ENCODE measurements at regions not wholly inside any gene's neighbourhood (a gene's known extent, or its start where the extent isn't known, plus 50 kb on each side); places are given as distances from the start of the nearest gene placed in this dataset.
"Not testable (repeated sequence)": the region's sequence is repeated elsewhere in the genome, so short reads cannot be mapped to it uniquely, and the experiment has no call there.

DNA sequence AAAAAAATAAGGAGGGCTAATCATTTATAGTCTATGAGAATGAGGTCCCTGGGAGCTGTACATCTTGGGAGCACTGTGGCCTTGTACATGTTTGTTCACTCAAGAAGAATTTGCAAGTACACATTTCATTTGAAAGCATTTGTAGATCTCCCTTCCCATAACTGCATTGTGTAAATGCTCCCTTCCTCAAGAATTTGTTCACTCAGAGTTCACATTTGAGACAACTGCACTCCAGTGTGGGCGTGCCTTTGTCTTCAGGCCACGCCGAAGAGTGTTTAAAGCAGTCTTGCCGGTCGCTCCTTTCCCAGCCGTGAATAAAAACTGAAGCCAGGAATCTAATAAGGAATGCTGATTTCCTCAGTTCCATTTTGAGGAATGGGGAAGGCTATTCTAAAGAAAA lies 291.1 kb upstream of the LYZL1 start:
- TF ChIP-seq, protein P1, sequence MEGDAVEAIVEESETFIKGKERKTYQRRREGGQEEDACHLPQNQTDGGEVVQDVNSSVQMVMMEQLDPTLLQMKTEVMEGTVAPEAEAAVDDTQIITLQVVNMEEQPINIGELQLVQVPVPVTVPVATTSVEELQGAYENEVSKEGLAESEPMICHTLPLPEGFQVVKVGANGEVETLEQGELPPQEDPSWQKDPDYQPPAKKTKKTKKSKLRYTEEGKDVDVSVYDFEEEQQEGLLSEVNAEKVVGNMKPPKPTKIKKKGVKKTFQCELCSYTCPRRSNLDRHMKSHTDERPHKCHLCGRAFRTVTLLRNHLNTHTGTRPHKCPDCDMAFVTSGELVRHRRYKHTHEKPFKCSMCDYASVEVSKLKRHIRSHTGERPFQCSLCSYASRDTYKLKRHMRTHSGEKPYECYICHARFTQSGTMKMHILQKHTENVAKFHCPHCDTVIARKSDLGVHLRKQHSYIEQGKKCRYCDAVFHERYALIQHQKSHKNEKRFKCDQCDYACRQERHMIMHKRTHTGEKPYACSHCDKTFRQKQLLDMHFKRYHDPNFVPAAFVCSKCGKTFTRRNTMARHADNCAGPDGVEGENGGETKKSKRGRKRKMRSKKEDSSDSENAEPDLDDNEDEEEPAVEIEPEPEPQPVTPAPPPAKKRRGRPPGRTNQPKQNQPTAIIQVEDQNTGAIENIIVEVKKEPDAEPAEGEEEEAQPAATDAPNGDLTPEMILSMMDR (IDR thresholded peaks at IDR 0.05; ENCODE audit: extremely low read depth, missing control alignments), result no peak
- no peak for DNase-seq (ENCODE audit: low spot score)

DNA sequence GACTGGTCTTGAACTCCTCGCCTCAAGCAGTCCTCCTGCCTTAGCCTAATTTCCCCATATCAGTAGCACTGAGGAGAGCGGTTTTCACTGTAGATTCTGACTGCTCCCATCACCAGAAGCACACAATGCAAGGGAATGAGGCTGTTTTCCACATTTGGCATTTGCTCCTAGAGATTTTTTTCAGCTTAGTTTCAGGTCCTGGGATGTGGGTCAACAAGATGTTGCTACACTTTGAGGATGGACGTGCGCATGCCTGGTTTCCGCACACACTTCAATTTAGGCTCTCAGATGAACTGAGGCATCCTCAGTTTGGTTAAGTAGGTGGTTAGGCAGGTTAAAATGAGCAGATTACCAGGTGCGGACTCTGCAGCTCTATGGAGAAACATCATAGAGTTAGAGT lies 287.1 kb upstream of the LYZL1 start:
- TF ChIP-seq, protein P1 (IDR thresholded peaks at IDR 0.05; ENCODE audit: extremely low read depth, missing control alignments), result no peak
- DNase-seq (ENCODE audit: low spot score), result no peak

DNA sequence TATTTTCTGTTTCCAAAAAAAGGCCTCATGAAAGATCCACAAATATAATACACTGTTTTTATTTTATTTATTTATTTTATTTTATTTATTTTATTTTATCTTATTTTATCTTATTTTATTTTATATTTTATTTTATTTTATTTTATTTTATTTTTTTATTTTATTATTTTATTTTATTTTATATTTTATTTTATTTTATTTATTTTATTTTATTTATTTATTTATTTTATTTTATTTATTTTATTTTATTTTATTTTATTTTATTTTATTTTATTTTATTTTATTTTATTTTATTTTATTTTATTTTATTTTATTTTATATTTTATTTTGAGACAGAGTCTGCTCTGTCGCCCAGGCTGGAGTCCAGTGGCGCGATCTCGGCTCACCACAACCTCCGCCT lies 285.9 kb upstream of the LYZL1 start:
- not testable (repeated sequence) for DNase-seq (ENCODE audit: low spot score)

DNA sequence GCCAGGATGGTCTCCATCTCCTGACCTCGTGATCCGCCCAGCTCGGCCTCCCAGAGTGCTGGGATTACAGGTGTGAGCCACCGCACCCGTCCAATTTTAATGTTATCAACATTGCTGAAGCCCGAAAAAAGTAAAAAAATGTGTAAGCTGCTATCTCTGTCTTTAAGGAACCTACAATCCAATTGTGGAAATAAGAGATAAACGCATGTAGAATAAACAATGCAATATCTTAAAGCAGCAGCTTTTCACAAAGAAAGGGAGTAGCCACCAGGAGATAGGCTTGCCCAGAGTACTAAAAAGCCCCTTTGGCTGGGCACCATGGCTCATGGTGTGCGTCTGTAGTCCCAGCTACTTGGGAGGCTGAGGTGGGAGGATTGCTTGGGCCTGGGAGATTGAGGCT lies 282.9 kb upstream of the LYZL1 start:
- TF ChIP-seq, protein P1 (IDR thresholded peaks at IDR 0.05; ENCODE audit: extremely low read depth, missing control alignments), result no peak
- DNase-seq (ENCODE audit: low spot score), result no peak

DNA sequence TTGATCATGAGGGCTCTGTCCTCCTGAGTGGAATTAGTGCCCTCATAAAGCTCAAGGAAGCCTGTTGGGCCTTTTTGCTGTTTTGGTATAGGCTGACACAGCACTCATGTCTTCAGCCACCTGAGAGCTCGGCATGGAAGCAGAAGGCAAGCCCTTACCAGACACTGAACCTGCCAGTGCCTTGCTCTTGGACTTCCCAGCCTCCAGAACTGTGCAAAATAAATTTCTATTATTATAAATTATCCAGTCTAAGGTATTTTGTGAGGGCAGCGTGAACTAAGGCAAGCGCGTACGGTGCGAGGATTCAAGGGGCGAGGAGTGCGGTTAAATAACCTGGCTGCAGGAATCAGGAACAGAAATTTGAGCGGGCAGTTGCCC lies 281.5 kb upstream of the LYZL1 start:
- no peak for DNase-seq (ENCODE audit: low spot score)
- TF ChIP-seq, protein P1 (IDR thresholded peaks at IDR 0.05; ENCODE audit: extremely low read depth, missing control alignments), result no peak

DNA sequence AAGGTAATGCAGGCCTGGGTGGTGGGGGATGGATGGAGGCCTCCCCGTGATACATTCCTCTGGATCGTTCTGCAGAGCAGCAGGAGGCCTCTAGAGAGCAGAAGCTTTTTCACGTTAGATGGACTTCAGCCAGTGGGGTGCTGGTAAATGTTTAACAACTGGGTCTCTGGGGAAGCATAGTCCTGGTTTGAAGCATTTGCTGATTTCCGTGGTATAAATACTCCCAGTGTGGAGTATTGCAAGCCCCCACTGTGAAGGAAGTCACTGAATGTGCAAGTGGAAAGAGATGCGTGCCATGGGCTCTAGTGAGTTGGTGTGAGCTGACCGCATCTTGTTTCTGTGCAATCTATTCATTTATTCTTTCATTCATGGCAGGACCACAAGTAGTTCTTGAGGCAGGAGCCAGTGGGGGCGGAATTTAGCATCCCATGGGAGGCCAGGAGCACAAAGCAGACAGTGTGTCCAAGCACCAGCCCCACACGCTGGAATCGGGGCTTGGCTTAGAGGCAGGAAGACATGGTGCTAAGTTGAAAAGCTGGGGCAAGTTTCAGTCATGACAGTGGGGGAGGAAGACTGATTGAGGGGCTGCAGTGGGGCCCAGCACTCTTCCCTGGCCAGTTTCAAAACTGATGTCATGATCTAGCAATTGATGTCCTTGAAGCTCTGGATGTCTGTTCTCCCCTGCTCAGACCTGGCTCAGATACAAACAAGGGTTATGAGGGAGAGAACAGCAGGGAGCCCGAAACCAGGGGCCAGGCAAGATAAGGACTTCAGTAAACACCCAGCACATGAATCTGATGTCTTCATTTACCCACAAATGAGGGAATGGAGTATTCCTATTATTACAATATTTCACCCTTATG lies 280.9 kb upstream of the LYZL1 start:
- DNase-seq (ENCODE audit: low spot score), result no peak
- TF ChIP-seq, protein P1 (IDR thresholded peaks at IDR 0.05; ENCODE audit: extremely low read depth, missing control alignments), result no peak

DNA sequence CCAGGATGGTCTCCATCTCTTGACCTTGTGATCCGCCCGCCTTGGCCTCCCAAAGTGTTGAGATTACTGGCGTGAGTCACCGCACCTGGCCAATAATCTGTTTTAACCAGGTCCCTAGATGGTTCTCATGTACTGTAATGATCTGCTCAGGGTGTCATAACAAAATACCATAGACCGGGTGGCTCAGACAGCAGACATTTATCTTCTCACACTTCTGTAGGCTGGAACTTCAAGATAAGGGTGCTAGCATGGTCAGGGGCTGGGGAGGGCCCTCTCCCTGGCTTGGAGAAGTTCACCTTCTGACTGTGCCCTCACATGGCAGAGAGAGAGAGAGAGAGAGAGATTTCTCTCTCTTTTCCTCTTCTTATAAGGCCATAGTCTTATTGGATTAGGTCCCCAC lies 279.4 kb upstream of the LYZL1 start:
- TF ChIP-seq, protein P1 (IDR thresholded peaks at IDR 0.05; ENCODE audit: extremely low read depth, missing control alignments), result no peak
- no peak for DNase-seq (ENCODE audit: low spot score)

DNA sequence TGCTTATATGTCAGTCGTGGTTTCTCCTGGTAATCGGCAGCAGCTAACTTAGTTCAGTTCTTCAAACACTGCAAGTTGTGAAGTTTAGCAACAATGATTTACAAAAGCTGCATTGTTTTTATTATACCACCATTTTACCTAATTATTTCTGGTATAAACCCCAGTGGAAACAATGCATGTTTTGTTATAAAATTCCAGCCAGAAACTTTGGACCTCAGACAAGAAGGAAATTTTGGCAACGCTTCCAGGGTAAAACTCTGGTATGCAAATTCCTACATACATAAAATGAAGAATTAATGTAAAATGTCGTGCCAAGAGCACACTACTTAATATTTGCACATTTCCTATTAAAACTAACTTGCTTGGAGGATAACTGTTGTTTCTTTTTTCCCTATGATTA lies 277.4 kb upstream of the LYZL1 start:
- TF ChIP-seq, protein P1 (IDR thresholded peaks at IDR 0.05; ENCODE audit: extremely low read depth, missing control alignments), result no peak
- no peak for DNase-seq (ENCODE audit: low spot score)
